ENCODE measurements at regions not wholly inside any gene's neighbourhood (a gene's known extent, or its start where the extent isn't known, plus 50 kb on each side); places are given as distances from the start of the nearest gene placed in this dataset.

GRCh38 chr2:58957188-58957840 is 716.2 kb upstream of the FANCL start:
- no peak for DNase-seq
- ATAC-seq = no peak

GRCh38 chr2:58954880-58955385 is 713.8 kb upstream of the FANCL start:
- no peak for DNase-seq
- ATAC-seq = no peak

- ATAC-seq = no peak
- DNase-seq = no peak
Observed at GRCh38 chr2:58951722-58952121, 710.6 kb upstream of the FANCL start.

- ATAC-seq (no peak), DNase-seq (no peak)
Observed at GRCh38 chr2:58950795-58951462, 709.8 kb upstream of the FANCL start.

GRCh38 chr2:58939388-58939787 is 698.3 kb upstream of the FANCL start:
- ATAC-seq = no peak
- no peak for DNase-seq

- DNase-seq (no peak), ATAC-seq (no peak)
Observed at GRCh38 chr2:58938988-58939387, 697.9 kb upstream of the FANCL start.

GRCh38 chr2:58932801-58933200 is 691.7 kb upstream of the FANCL start:
- no peak for ATAC-seq
- DNase-seq = no peak

- DNase-seq (no peak), ATAC-seq (no peak)
Observed at GRCh38 chr2:58930537-58930936, 689.4 kb upstream of the FANCL start.

- no peak for DNase-seq
- no peak for ATAC-seq
Observed at GRCh38 chr2:58928973-58929372, 687.8 kb upstream of the FANCL start.

- ATAC-seq = no peak
- DNase-seq = no peak
Observed at GRCh38 chr2:58928391-58928790, 687.3 kb upstream of the FANCL start.

GRCh38 chr2:58926112-58926511 is 685.0 kb upstream of the FANCL start:
- ATAC-seq = no peak
- no peak for DNase-seq

- ATAC-seq (no peak), DNase-seq (no peak)
Observed at GRCh38 chr2:58925676-58926081, 684.6 kb upstream of the FANCL start.

- DNase-seq (no peak), ATAC-seq (no peak)
Observed at GRCh38 chr2:58923869-58924268, 682.7 kb upstream of the FANCL start.

GRCh38 chr2:58922245-58922644 is 681.1 kb upstream of the FANCL start:
- ATAC-seq (no peak), DNase-seq (no peak)

GRCh38 chr2:58921676-58922075 is 680.6 kb upstream of the FANCL start:
- DNase-seq (no peak), ATAC-seq (no peak)

GRCh38 chr2:58920001-58920400 is 678.9 kb upstream of the FANCL start:
- no peak for ATAC-seq
- DNase-seq = no peak

GRCh38 chr2:58919316-58919715 is 678.2 kb upstream of the FANCL start:
- no peak for DNase-seq
- no peak for ATAC-seq

- ATAC-seq (no peak), DNase-seq (no peak)
Observed at GRCh38 chr2:58918141-58918540, 677.0 kb upstream of the FANCL start.

GRCh38 chr2:58917596-58917995 is 676.5 kb upstream of the FANCL start:
- DNase-seq (no peak), ATAC-seq (no peak)

GRCh38 chr2:58916063-58916462 is 674.9 kb upstream of the FANCL start:
- DNase-seq = no peak
- ATAC-seq = no peak

- DNase-seq = no peak
- ATAC-seq = no peak
Observed at GRCh38 chr2:58914733-58915505, 673.8 kb upstream of the FANCL start.

GRCh38 chr2:58913082-58913726 is 672.1 kb upstream of the FANCL start:
- ATAC-seq = no peak
- no peak for DNase-seq

GRCh38 chr2:58911877-58912276 is 670.8 kb upstream of the FANCL start:
- DNase-seq (no peak), ATAC-seq (no peak)

All from stimulated activated naive CD8-positive, alpha-beta T cell treated with anti-CD3 and anti-CD28 coated beads, Interleukin-15, Interleukin-2, amounts not matched to agents 100 U/mL and 50 U/mL, for 24 hours (primary cell).